RWPE1 (cell line): ENCODE measurements at regions not wholly inside any gene's neighbourhood (a gene's known extent, or its start where the extent isn't known, plus 50 kb on each side); places are given as distances from the start of the nearest gene placed in this dataset.
"Not testable (repeated sequence)": the region's sequence is repeated elsewhere in the genome, so short reads cannot be mapped to it uniquely, and the experiment has no call there.

ENCODE experiments used
- CTCF ChIA-PET: fragments of 350-600 bp; sonication (Branson Sonifier 250); formaldehyde crosslinking; extraction: SDS; loops from one replicate; lab custom pipeline; 2021; lab: Yijun Ruan, JAX
- POLR2A ChIA-PET: fragments of 400-600 bp; formaldehyde crosslinking; extraction: SDS; loops from one replicate; lab custom pipeline; 2020; ENCODE audit warnings: antibody characterized with exemption; ENCODE audit not compliant: low non-redundant PET; lab: Yijun Ruan, JAX
- DNase-seq: peaks from one replicate; pipeline ENCODE4 v3.0.0; 2012; ENCODE audit warnings: low spot score
- H3K27ac ChIP-seq: fragments of 450-650 bp; 2 replicates; pipeline ENCODE4 v1.5.1; 2017
- CTCF ChIP-seq: fragments of 450-650 bp; conservative IDR thresholded peaks from 2 replicates; pipeline ENCODE4 v1.5.1; 2017; ENCODE audit warnings: low read depth, mild to moderate bottlenecking

- ChIA-PET CTCF (no interaction called here), POLR2A (no interaction called here)
- no peak for DNase-seq
- H3K27ac ChIP-seq = no peak overlapping the region
- TF ChIP-seq CTCF = no peak
Observed at GRCh38 chrX:994780-995179, 217.7 kb downstream of the CRLF2 start.

- no peak overlapping the region for H3K27ac ChIP-seq
- no peak for DNase-seq
- CTCF ChIA-PET = no interaction called here
- TF ChIP-seq CTCF = no peak
- POLR2A ChIA-PET = no interaction called here
Observed at GRCh38 chrX:989959-990510, 222.4 kb downstream of the CRLF2 start.

- DNase-seq, CTCF ChIA-PET, H3K27ac ChIP-seq, POLR2A ChIA-PET: not testable (repeated sequence)
Observed at GRCh38 chrX:988530-988929, 223.9 kb downstream of the CRLF2 start.

- ChIA-PET CTCF (no interaction called here), POLR2A (no interaction called here)
- TF ChIP-seq CTCF = no peak
- H3K27ac ChIP-seq = no peak overlapping the region
- no peak for DNase-seq
Observed at GRCh38 chrX:981791-982626, 230.4 kb downstream of the CRLF2 start.

- ChIA-PET POLR2A (no interaction called here), CTCF (no interaction called here)
- no peak for DNase-seq
- H3K27ac ChIP-seq = no peak overlapping the region
- no peak for TF ChIP-seq CTCF
Observed at GRCh38 chrX:980587-981235, 231.7 kb downstream of the CRLF2 start.

- CTCF ChIA-PET, DNase-seq, H3K27ac ChIP-seq, POLR2A ChIA-PET: not testable (repeated sequence)
Observed at GRCh38 chrX:979127-979526, 233.3 kb downstream of the CRLF2 start.

GRCh38 chrX:973010-973632 is 239.3 kb downstream of the CRLF2 start:
- no peak overlapping the region for H3K27ac ChIP-seq
- no peak for TF ChIP-seq CTCF
- POLR2A ChIA-PET = no interaction called here
- DNase-seq = no peak
- CTCF ChIA-PET = no interaction called here
